IMR-90 (cell line): ENCODE measurements at regions not wholly inside any gene's neighbourhood (a gene's known extent, or its start where the extent isn't known, plus 50 kb on each side); places are given as distances from the start of the nearest gene placed in this dataset.

ENCODE experiments used
- CEBPB ChIP-seq: IDR thresholded peaks from 2 replicates; pipeline ENCODE4 v1.6.1; 2012; ENCODE audit warnings: low read depth, low read length, improper control_type of control experiment
- CTCF ChIP-seq: conservative IDR thresholded peaks from 2 replicates; pipeline ENCODE4 v1.5.1; 2012; ENCODE audit warnings: mild to moderate bottlenecking, low read depth, low read length, improper control_type of control experiment
- FOS ChIP-seq: fragments of 150-350 bp; IDR thresholded peaks from 2 replicates; pipeline ENCODE4 v1.6.1; 2016; ENCODE audit warnings: low read depth, low read length
- MAFK ChIP-seq: IDR thresholded peaks from 2 replicates; pipeline ENCODE4 v1.6.1; 2012; ENCODE audit warnings: low read depth, low read length, improper control_type of control experiment
- MXI1 ChIP-seq: IDR thresholded peaks from 2 replicates; pipeline ENCODE4 v1.6.1; 2012; ENCODE audit warnings: low read depth, mild to moderate bottlenecking, low read length, moderate library complexity, borderline replicate concordance
- NFE2L2 ChIP-seq: fragments of 150-350 bp; IDR thresholded peaks from 2 replicates; pipeline ENCODE4 v1.6.1; 2016; ENCODE audit warnings: low read depth, mild to moderate bottlenecking, low read length
- POLR2A ChIP-seq: IDR thresholded peaks from 2 replicates; pipeline ENCODE4 v1.6.1; 2012; ENCODE audit warnings: mild to moderate bottlenecking, low read depth, low read length
- RAD21 ChIP-seq: IDR thresholded peaks from 2 replicates; pipeline ENCODE4 v1.6.1; 2012; ENCODE audit warnings: low read length, improper control_type of control experiment
- SMC3 ChIP-seq: fragments of 150-350 bp; IDR thresholded peaks from 2 replicates; pipeline ENCODE4 v1.6.1; 2016; ENCODE audit warnings: low read depth, mild to moderate bottlenecking, antibody characterized with exemption, low read length, moderate library complexity
- TF ChIP-seq, protein P1 (sequence below): fragments of 150-350 bp; IDR thresholded peaks from 2 replicates; pipeline ENCODE4 v1.6.1; 2017; ENCODE audit warnings: mild to moderate bottlenecking, antibody characterized with exemption, low read length, low read depth

DNA sequence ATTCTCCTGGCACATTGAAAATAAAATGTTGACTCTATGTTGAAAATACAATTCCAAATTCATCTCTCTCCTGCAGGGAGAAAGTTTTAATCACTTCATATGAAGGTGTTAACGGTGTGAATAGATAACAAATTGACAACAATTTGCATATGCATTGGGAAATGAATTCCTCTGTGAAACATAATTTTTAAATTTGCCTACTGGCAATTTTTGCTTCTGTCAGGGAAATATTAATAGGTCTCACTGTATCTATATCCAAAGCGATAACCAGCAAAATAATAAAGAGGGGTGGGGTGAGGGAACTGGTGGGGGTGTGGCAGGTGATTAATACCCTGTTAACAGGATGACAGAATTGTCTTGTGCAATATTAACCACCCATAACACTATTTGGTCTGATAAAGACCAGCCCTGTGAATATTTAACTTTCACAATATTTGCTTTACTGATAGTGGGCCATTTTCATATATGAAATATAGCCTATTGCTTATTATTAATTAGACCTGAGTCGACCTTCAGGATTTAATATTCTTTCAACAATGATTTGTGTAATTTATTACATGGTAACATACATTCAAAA lies 239.0 kb upstream of the SSTR1 start:
- no peak for TF ChIP-seq CTCF
- TF ChIP-seq, protein P1, sequence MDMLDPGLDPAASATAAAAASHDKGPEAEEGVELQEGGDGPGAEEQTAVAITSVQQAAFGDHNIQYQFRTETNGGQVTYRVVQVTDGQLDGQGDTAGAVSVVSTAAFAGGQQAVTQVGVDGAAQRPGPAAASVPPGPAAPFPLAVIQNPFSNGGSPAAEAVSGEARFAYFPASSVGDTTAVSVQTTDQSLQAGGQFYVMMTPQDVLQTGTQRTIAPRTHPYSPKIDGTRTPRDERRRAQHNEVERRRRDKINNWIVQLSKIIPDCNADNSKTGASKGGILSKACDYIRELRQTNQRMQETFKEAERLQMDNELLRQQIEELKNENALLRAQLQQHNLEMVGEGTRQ: no peak
- no peak for TF ChIP-seq RAD21
- no peak for TF ChIP-seq NFE2L2
- TF ChIP-seq POLR2A: no peak
- TF ChIP-seq CEBPB: no peak
- no peak for TF ChIP-seq MAFK
- no peak for TF ChIP-seq MXI1
- no peak for TF ChIP-seq FOS
- TF ChIP-seq SMC3: no peak
